ENCODE measurements at regions not wholly inside any gene's neighbourhood (a gene's known extent, or its start where the extent isn't known, plus 50 kb on each side); places are given as distances from the start of the nearest gene placed in this dataset.

DNA sequence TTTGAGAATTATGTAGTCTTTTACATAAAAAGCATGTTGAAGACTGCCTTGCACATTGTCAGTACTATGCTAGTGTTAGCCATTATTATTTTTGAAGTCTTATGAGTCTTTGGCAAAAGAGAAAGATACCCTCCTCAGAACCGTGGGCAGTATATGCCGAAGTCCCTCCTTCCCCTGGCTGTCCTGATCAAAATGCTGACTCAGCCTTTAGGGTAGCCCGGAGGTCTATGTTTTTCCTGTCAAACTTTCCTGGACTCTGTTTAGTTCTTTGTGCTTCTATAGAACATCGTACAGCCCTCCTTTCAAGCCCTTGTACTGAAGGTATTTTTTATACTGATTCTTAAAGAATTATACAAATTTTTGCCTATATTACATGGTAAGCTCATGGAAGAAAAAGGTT lies 264.7 kb upstream of the ATP5MC3 start:
- H3K4me1 ChIP-seq (ENCODE audit: control insufficient read depth in 1 of 2, insufficient read depth in 2 of 2, low read length in 2 of 2) = no peaks in the 10 kb centered on the region
- H3K9me3 ChIP-seq (ENCODE audit: control insufficient read depth in 1 of 2, low read length in 2 of 2) = no peaks in the 10 kb centered on the region
- no peaks in the 10 kb centered on the region for H3K36me3 ChIP-seq (ENCODE audit: control insufficient read depth in 1 of 2, insufficient read depth in 2 of 2, low read length in 2 of 2)
- no peak overlapping the region for H3K9ac ChIP-seq (ENCODE audit: low read depth in 1 of 2, low read length in 2 of 2)
- H3K4me3 ChIP-seq (ENCODE audit: low read depth in 1 of 2, low read length in 2 of 2) = no peak overlapping the region
- H3K27me3 ChIP-seq (ENCODE audit: control insufficient read depth in 1 of 2, insufficient read depth in 2 of 2, low read length in 2 of 2) = no peaks in the 10 kb centered on the region
- no peak overlapping the region for H3K27ac ChIP-seq (ENCODE audit: low read depth, low read length)

DNA sequence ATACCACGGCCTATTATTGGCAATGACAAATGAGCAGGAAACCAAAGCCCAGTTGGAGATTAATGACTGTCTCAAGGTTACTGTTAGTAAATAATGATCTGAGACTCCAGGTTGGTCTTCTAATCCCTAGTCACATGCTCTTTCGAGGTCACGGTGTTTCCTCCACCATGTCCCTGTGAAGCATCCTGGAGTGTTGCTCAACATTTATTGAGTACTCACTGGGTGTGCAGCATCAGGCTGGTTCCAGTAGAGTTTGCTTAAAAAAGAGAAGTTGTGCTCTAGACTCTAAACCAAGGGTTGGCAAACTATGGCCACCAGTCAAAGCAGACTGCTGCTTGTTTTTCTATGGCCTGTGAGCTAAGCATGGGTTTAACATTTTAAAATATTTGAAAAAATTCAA lies 263.8 kb upstream of the ATP5MC3 start:
- no peaks in the 10 kb centered on the region for H3K4me1 ChIP-seq (ENCODE audit: control insufficient read depth in 1 of 2, insufficient read depth in 2 of 2, low read length in 2 of 2)
- no peak overlapping the region for H3K4me3 ChIP-seq (ENCODE audit: low read depth in 1 of 2, low read length in 2 of 2)
- no peak overlapping the region for H3K9ac ChIP-seq (ENCODE audit: low read depth in 1 of 2, low read length in 2 of 2)
- no peak overlapping the region for H3K27ac ChIP-seq (ENCODE audit: low read depth, low read length)
- no peaks in the 10 kb centered on the region for H3K9me3 ChIP-seq (ENCODE audit: control insufficient read depth in 1 of 2, low read length in 2 of 2)
- no peaks in the 10 kb centered on the region for H3K27me3 ChIP-seq (ENCODE audit: control insufficient read depth in 1 of 2, insufficient read depth in 2 of 2, low read length in 2 of 2)
- no peaks in the 10 kb centered on the region for H3K36me3 ChIP-seq (ENCODE audit: control insufficient read depth in 1 of 2, insufficient read depth in 2 of 2, low read length in 2 of 2)

DNA sequence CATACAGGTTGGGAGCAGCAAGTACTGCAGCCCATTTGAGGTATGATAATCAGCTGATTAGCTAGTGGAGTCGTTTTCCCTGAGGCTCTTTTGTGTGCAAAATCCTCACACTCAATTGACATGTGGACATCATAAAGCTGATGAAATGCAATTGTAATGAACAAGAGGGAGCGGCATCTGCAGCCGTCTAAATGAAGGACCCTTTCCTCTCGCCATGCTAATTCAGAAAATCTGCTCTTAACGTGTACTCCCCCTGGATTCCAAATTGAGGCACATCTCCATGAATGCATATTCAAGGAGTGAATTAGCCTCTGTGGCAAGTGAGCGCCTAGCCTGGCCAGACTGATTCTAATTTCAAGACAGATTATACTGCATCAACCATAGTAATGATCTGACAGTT lies 260.9 kb upstream of the ATP5MC3 start:
- Histone ChIP-seq H3K4me1 (ENCODE audit: control insufficient read depth in 1 of 2, insufficient read depth in 2 of 2, low read length in 2 of 2) (no peaks in the 10 kb centered on the region), H3K9ac (ENCODE audit: low read depth in 1 of 2, low read length in 2 of 2) (no peak overlapping the region), H3K27ac (ENCODE audit: low read depth, low read length) (no peak overlapping the region), H3K4me3 (ENCODE audit: low read depth in 1 of 2, low read length in 2 of 2) (no peak overlapping the region), H3K27me3 (ENCODE audit: control insufficient read depth in 1 of 2, insufficient read depth in 2 of 2, low read length in 2 of 2) (peaks cover 0 to 4% of the 10 kb centered on the region in 2 donors), H3K36me3 (ENCODE audit: control insufficient read depth in 1 of 2, insufficient read depth in 2 of 2, low read length in 2 of 2) (no peaks in the 10 kb centered on the region), H3K9me3 (ENCODE audit: control insufficient read depth in 1 of 2, low read length in 2 of 2) (no peaks in the 10 kb centered on the region)

DNA sequence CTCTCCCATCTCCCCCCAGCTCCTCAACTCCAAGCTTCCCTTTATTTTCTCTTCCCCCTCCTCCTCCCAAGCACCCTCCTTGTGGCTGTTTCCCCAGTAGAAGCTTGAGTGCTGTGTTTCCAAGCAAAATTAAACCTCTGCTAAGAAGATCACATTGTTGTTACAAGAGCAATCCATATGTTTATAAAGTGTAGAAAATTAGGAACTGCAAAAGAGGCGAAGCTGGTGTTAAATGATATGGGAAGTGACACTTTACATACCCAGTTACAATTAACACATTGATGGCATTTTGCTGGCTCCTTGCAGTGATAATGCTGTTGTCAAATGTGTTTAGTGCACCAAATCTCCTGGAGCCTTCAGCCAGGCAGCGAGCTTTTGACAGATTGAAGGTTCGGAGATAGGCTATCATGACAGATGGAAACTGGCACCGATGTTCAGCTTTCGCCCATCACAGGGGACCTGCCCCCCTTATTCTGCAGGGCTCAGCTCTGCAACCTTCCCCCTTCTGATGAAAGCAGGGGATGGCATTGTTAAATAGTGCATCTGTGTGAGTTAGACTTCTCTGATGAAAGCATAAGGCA lies 259.8 kb upstream of the ATP5MC3 start:
- H3K9me3 ChIP-seq (ENCODE audit: control insufficient read depth in 1 of 2, low read length in 2 of 2) = no peaks in the 10 kb centered on the region
- H3K9ac ChIP-seq (ENCODE audit: low read depth in 1 of 2, low read length in 2 of 2) = no peak overlapping the region
- no peaks in the 10 kb centered on the region for H3K36me3 ChIP-seq (ENCODE audit: control insufficient read depth in 1 of 2, insufficient read depth in 2 of 2, low read length in 2 of 2)
- H3K4me3 ChIP-seq (ENCODE audit: low read depth in 1 of 2, low read length in 2 of 2) = no peak overlapping the region
- H3K4me1 ChIP-seq (ENCODE audit: control insufficient read depth in 1 of 2, insufficient read depth in 2 of 2, low read length in 2 of 2) = no peaks in the 10 kb centered on the region
- H3K27me3 ChIP-seq (ENCODE audit: control insufficient read depth in 1 of 2, insufficient read depth in 2 of 2, low read length in 2 of 2) = peaks cover 0 to 4% of the 10 kb centered on the region in 2 donors
- H3K27ac ChIP-seq (ENCODE audit: low read depth, low read length) = no peak overlapping the region

DNA sequence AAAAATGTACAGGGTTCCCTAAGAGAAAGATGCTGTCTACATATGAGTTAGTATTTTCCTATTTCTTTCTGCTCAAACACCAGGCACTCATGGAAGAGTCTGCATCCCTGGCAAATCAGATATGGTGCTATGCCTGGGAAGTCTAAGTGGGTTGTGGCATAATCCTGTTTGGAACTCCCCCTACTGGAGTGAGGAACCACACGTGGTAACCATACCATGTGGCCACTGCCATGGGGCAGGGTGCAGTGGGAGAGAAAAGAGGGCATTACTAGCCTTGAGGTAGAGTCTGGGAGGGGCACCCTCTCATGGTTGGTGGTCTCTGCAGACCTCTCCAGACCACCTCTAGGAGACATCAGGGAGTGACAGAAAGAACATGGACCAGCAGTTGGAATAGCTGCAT lies 257.9 kb upstream of the ATP5MC3 start:
- H3K27me3 ChIP-seq (ENCODE audit: control insufficient read depth in 1 of 2, insufficient read depth in 2 of 2, low read length in 2 of 2) = peaks cover 0 to 4% of the 10 kb centered on the region in 2 donors
- H3K4me3 ChIP-seq (ENCODE audit: low read depth in 1 of 2, low read length in 2 of 2) = no peak overlapping the region
- no peak overlapping the region for H3K9ac ChIP-seq (ENCODE audit: low read depth in 1 of 2, low read length in 2 of 2)
- H3K9me3 ChIP-seq (ENCODE audit: control insufficient read depth in 1 of 2, low read length in 2 of 2) = no peaks in the 10 kb centered on the region
- H3K36me3 ChIP-seq (ENCODE audit: control insufficient read depth in 1 of 2, insufficient read depth in 2 of 2, low read length in 2 of 2) = no peaks in the 10 kb centered on the region
- no peaks in the 10 kb centered on the region for H3K4me1 ChIP-seq (ENCODE audit: control insufficient read depth in 1 of 2, insufficient read depth in 2 of 2, low read length in 2 of 2)
- no peak overlapping the region for H3K27ac ChIP-seq (ENCODE audit: low read depth, low read length)

DNA sequence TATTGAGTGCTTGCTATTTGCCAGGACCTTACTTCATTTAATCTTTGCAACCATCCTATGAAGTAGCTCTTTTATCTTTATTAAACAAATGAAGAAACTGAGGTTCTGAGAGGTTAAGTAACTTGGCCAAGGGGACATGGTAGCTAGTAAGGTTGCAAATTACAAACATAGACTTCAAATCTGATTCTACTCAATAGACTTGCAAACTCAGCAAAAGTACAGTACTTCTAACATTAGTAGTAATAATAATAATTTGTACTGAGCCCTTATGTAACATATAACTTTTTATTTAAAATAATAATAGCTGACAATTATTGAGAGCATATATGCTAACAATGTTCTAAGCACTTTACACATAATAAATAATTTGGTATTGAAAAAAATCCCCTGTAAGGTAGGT lies 255.7 kb upstream of the ATP5MC3 start:
- Histone ChIP-seq H3K36me3 (ENCODE audit: control insufficient read depth in 1 of 2, insufficient read depth in 2 of 2, low read length in 2 of 2) (no peaks in the 10 kb centered on the region), H3K9ac (ENCODE audit: low read depth in 1 of 2, low read length in 2 of 2) (no peak overlapping the region), H3K9me3 (ENCODE audit: control insufficient read depth in 1 of 2, low read length in 2 of 2) (no peaks in the 10 kb centered on the region), H3K4me3 (ENCODE audit: low read depth in 1 of 2, low read length in 2 of 2) (no peak overlapping the region), H3K27me3 (ENCODE audit: control insufficient read depth in 1 of 2, insufficient read depth in 2 of 2, low read length in 2 of 2) (peaks cover 0 to 4% of the 10 kb centered on the region in 2 donors), H3K4me1 (ENCODE audit: control insufficient read depth in 1 of 2, insufficient read depth in 2 of 2, low read length in 2 of 2) (no peaks in the 10 kb centered on the region), H3K27ac (ENCODE audit: low read depth, low read length) (no peak overlapping the region)

DNA sequence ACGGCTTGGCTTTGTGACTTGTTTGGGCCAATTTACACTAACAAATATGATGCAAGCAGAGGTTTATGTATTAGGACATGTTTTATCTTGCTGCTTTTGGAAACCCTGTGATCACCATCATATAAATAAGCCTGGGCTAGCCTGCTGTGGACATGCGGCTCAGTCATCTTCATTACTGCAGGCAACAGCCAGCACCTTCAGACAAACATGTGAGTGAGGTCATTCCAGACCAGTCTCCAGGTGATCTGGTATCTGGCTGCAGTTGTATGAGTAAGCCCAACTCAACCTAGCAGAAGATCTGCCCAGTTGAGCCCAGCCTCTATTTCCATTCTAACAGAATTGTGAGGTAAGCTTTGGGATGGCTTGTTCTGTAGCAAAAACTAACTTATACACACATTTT lies 254.6 kb upstream of the ATP5MC3 start:
- no peaks in the 10 kb centered on the region for H3K36me3 ChIP-seq (ENCODE audit: control insufficient read depth in 1 of 2, insufficient read depth in 2 of 2, low read length in 2 of 2)
- H3K9ac ChIP-seq (ENCODE audit: low read depth in 1 of 2, low read length in 2 of 2) = no peak overlapping the region
- H3K27ac ChIP-seq (ENCODE audit: low read depth, low read length) = no peak overlapping the region
- no peaks in the 10 kb centered on the region for H3K4me1 ChIP-seq (ENCODE audit: control insufficient read depth in 1 of 2, insufficient read depth in 2 of 2, low read length in 2 of 2)
- no peaks in the 10 kb centered on the region for H3K9me3 ChIP-seq (ENCODE audit: control insufficient read depth in 1 of 2, low read length in 2 of 2)
- H3K27me3 ChIP-seq (ENCODE audit: control insufficient read depth in 1 of 2, insufficient read depth in 2 of 2, low read length in 2 of 2) = peaks cover 0 to 4% of the 10 kb centered on the region in 2 donors
- no peak overlapping the region for H3K4me3 ChIP-seq (ENCODE audit: low read depth in 1 of 2, low read length in 2 of 2)

DNA sequence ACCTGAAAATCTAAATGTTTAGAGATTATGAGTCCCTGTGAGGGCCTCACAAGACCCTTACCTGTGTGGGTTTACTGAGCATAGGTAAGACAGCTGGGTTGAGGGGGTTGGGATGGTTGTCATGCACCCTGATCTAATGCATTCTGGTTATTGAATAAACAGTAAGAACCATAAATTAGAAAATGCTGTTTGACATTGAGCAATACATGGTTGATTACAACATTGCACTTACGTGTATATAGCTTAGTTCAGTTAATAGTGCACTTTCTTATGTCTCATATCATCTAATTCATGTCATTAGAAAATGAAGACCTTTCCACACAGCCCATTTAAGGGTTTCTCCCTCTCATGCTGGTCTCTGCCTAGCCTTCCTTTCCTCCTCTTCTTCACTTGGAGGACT lies 253.5 kb upstream of the ATP5MC3 start:
- Histone ChIP-seq H3K36me3 (ENCODE audit: control insufficient read depth in 1 of 2, insufficient read depth in 2 of 2, low read length in 2 of 2) (no peaks in the 10 kb centered on the region), H3K9ac (ENCODE audit: low read depth in 1 of 2, low read length in 2 of 2) (no peak overlapping the region), H3K9me3 (ENCODE audit: control insufficient read depth in 1 of 2, low read length in 2 of 2) (no peaks in the 10 kb centered on the region), H3K27me3 (ENCODE audit: control insufficient read depth in 1 of 2, insufficient read depth in 2 of 2, low read length in 2 of 2) (peaks cover 0 to 4% of the 10 kb centered on the region in 2 donors), H3K27ac (ENCODE audit: low read depth, low read length) (no peak overlapping the region), H3K4me1 (ENCODE audit: control insufficient read depth in 1 of 2, insufficient read depth in 2 of 2, low read length in 2 of 2) (no peaks in the 10 kb centered on the region), H3K4me3 (ENCODE audit: low read depth in 1 of 2, low read length in 2 of 2) (no peak overlapping the region)

DNA sequence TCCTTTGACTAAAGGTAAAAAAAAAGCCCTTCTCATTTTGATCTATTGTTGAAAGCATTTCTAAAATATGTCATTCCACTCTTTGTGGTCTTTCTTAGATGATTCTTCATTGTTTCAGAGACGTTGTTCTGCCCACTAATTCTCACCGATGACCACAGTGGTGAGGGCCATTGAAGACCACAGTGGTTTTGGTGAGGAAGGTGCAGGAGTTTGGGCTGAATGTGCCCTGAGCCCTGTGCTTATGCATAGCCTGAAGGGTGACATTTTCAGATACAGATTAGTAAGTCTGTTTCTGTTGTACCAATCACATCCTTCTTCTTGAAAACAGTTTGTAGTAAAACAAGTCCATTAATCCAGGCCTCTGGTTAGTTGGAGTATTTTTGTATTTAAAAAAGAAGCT lies 251.3 kb upstream of the ATP5MC3 start:
- Histone ChIP-seq H3K36me3 (ENCODE audit: control insufficient read depth in 1 of 2, insufficient read depth in 2 of 2, low read length in 2 of 2) (no peaks in the 10 kb centered on the region), H3K4me1 (ENCODE audit: control insufficient read depth in 1 of 2, insufficient read depth in 2 of 2, low read length in 2 of 2) (no peaks in the 10 kb centered on the region), H3K9ac (ENCODE audit: low read depth in 1 of 2, low read length in 2 of 2) (no peak overlapping the region), H3K27ac (ENCODE audit: low read depth, low read length) (no peak overlapping the region), H3K27me3 (ENCODE audit: control insufficient read depth in 1 of 2, insufficient read depth in 2 of 2, low read length in 2 of 2) (no peaks in the 10 kb centered on the region), H3K9me3 (ENCODE audit: control insufficient read depth in 1 of 2, low read length in 2 of 2) (no peaks in the 10 kb centered on the region), H3K4me3 (ENCODE audit: low read depth in 1 of 2, low read length in 2 of 2) (no peak overlapping the region)

DNA sequence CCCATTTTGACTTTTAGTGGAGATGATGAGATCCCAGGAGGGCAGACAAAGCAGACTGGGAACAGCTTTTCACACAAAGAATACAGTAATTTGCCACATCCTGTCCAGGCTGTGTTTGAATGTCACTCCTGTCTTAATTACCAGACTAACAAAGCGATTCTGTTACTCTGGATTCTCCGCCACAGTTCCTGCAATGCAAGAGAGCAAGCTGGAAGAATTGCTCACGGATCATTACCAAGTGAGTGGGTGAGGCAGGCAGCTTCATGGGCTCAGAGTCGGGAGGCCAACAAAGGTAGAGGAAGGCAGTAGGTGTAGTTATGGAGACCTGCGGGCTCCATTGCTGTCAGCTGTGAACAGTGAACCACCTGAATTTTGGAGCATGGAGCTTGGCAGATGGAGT lies 250.5 kb upstream of the ATP5MC3 start:
- Histone ChIP-seq H3K27ac (ENCODE audit: low read depth, low read length) (no peak overlapping the region), H3K27me3 (ENCODE audit: control insufficient read depth in 1 of 2, insufficient read depth in 2 of 2, low read length in 2 of 2) (no peaks in the 10 kb centered on the region), H3K9me3 (ENCODE audit: control insufficient read depth in 1 of 2, low read length in 2 of 2) (no peaks in the 10 kb centered on the region), H3K9ac (ENCODE audit: low read depth in 1 of 2, low read length in 2 of 2) (no peak overlapping the region), H3K36me3 (ENCODE audit: control insufficient read depth in 1 of 2, insufficient read depth in 2 of 2, low read length in 2 of 2) (no peaks in the 10 kb centered on the region), H3K4me1 (ENCODE audit: control insufficient read depth in 1 of 2, insufficient read depth in 2 of 2, low read length in 2 of 2) (no peaks in the 10 kb centered on the region), H3K4me3 (ENCODE audit: low read depth in 1 of 2, low read length in 2 of 2) (no peak overlapping the region)
